NCI-H2029 treated with DMSO at 0.1 percent for 48 hours (cell line): ENCODE measurements at regions not wholly inside any gene's neighbourhood (a gene's known extent, or its start where the extent isn't known, plus 50 kb on each side); places are given as distances from the start of the nearest gene placed in this dataset.

ENCODE experiments used
- DNase-seq: peaks from one replicate; lab custom pipeline; 2025; lab: John Stamatoyannopoulos, UW

DNA sequence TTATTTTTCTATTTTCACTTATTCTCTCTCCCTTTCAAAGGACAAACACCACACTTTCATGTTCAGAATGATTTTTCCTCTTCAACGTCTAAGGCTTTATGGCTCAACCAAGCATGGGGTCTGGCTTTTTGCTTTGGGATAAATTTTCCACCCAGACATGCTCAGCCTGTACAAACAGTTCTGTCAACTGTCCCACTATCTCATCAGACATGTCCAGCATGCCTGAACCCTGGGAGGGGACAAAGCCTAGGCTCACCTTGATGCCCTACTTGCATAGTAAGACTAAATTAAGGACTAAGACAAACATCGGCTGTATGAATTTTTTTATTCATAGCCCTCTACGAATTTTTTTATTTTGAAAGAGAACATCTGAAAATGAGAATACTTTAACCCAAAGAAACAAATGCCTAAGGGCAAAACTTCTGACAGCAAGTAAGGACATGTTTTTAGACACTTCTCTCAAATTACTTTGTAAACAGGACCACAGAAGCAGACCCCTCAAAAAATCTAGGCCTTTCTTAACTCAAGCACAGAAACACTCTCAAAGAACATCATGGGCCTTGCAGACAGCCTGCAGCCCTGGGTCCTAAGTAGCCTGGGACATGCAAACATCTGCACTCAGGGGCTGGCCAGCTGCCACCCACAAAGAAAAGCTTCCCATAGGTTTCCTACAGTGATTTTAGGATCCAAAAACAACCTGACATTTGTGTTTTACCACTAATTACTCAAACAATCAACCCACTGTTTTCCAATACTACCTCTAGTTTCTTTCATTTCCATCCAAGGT, 72.3 kb upstream of the PALMD start:
- DNase-seq: no peak

- no peak for DNase-seq
Measured at GRCh38 chr1:99577313-99577712, 68.6 kb upstream of the PALMD start.

DNA sequence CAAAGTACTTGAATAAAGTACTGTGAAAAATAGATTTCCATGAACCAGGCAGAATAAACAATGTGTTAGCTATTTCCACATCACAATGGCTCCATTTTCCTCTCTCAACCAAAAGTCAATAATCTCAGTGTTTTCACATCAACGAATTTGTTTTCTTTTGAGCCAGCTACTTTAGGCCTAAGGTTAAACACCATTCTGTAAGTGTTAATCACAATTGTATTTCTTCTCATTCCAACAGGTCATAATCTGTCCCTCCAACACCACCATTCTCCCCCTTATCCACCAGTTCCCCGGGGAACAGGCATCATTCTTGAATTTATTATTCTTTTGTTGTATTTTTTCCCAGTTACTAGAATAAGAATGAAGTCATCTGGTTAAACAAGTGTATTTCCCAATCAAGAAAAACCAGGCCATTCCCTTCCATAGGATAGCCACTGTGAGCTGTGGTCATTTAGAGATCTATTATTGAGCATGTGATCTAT, 66.2 kb upstream of the PALMD start:
- no peak for DNase-seq

DNA sequence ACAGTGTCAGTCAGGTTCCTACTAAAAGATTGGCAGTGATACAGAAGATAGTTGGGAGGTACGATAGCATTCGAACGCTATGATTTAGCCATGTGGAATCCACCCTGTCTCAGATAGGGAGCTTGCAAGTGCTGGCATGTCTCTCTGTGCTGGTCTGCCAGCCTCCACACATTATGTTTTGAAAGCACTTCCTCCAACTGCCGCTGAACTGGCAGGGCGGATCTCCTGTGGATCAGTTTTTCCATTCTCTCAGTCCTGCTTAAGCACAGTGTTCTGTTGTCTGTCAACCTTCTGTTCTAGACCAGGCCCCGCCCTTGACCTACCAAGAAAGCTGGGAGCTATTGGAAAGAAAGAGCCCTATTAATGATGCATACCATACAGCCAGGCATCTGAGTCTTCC, 65.5 kb upstream of the PALMD start:
- no peak for DNase-seq

DNA sequence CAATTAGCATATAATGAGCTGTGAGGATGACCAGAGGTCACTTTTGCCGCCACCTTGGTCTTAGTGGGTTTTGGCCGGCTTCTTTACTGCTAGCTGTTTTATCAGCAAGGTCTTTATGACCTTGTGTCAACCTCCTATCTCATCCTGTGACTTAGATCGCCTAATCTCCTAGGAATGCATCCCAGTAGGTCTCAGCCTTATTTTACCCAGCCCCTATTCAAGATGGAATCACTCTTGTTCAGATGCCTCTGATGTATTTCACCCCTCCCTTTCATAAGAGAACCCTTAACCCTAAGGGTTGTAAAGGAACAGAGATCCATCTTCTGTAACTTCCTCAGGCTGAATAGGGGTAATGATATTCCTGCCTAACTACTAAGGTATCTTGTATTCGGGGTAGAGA, 58.9 kb upstream of the PALMD start:
- DNase-seq: no peak

- no peak for DNase-seq
Measured at GRCh38 chr1:99589186-99589636, 56.7 kb upstream of the PALMD start.

GRCh38 chr1:99590578-99591209, 55.2 kb upstream of the PALMD start:
- DNase-seq: no peak

DNA sequence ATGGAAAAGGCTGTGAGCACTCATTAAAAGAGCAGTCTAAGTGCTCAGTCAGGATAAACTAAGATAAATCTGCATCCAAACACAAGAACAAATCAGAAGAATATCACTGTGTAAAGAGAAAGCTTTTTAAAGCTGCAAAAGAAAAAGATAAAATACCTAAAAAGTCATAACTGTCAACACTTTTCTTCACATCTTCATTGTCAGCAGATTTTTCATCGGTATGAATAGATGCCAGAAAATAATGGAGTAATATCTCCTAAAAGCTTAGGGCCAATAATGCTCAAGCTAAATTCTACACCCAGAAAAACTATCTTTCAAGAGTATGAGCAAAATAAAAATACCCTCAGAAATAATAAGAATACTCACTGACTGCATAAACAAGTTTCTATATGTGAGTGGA, 54.0 kb upstream of the PALMD start:
- DNase-seq: no peak

DNA sequence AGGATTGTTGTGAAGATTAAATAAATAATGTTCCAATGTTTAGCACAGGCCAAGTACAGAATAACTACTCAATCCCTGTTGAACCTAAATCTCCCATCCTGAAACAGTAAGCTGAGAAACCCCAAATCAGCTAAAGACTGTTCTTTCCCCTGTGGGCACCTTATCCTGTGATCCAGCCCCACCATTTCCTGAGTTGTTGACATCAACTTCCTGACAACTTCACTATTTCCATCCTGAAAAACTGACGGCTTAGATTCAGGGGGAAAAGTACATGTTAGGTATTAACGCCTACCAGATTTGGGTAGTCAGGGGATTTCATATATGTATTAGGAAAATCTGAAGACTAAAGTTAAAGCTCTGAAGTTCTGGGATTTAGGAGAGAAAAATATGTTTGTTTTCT, 51.7 kb upstream of the PALMD start:
- no peak for DNase-seq

DNA sequence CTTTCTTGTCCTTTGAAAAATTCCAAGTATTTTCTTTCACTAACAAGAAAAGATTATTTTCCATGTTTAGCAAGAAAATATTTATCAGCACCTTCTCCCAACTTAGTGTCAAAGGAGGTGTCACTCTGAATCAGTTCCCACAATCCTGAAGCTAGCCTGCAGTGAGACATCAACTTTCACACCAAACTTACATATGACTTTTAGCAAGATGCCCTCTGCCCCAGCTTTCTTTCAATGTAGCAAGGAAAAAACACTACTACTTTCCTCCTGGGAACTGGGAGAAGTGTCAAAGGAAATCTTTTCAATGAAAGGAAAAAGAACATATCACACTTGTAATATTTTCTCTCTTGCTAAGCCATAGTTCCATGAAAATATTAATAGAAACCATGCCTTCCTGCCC, 50.9 kb upstream of the PALMD start:
- no peak for DNase-seq

GRCh38 chr1:99595441-99595840, 50.5 kb upstream of the PALMD start:
- DNase-seq: no peak
